HG03135 (cell line): ENCODE measurements at regions not wholly inside any gene's neighbourhood (a gene's known extent, or its start where the extent isn't known, plus 50 kb on each side); places are given as distances from the start of the nearest gene placed in this dataset.
"Not testable (repeated sequence)": the region's sequence is repeated elsewhere in the genome, so short reads cannot be mapped to it uniquely, and the experiment has no call there.

Experiments used
- ATAC-seq: cut with Tn5 transposase; IDR thresholded peaks from one replicate; pipeline ENCODE4 v1.9.1; 2021; ENCODE audit warnings: mild to moderate bottlenecking, moderate library complexity; ENCODE audit not compliant: unreplicated experiment

- no peak for ATAC-seq
Observed at GRCh38 chr10:45518741-45519140, 144.7 kb downstream of the ALOX5 start.

- no peak for ATAC-seq
Observed at GRCh38 chr10:45515630-45516029, 141.6 kb downstream of the ALOX5 start.

- no peak for ATAC-seq
Observed at GRCh38 chr10:45514291-45515270, 140.6 kb downstream of the ALOX5 start.

GRCh38 chr10:45513551-45513950 lies 139.5 kb downstream of the ALOX5 start:
- no peak for ATAC-seq

- not testable (repeated sequence) for ATAC-seq
Observed at GRCh38 chr10:45511926-45512325, 137.9 kb downstream of the ALOX5 start.

DNA sequence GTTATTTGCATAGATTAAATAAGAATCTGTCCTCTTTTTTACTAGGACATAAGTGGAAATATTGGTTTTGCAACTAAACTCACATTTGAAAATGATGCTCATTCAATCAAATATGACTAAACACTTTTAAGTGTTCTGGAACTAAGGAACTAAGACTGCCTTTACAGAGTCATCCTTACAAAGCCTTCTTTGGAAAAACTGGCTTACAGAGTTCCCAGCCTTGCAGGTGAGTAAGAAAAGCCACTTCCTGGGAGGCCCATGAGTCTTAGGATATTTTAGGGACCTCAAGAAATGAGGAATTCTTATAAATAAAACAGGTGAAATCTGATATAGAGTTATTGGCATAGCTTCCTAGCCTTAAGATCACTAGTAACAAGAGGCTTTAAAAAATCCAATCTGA lies 135.5 kb downstream of the ALOX5 start:
- no peak for ATAC-seq

DNA sequence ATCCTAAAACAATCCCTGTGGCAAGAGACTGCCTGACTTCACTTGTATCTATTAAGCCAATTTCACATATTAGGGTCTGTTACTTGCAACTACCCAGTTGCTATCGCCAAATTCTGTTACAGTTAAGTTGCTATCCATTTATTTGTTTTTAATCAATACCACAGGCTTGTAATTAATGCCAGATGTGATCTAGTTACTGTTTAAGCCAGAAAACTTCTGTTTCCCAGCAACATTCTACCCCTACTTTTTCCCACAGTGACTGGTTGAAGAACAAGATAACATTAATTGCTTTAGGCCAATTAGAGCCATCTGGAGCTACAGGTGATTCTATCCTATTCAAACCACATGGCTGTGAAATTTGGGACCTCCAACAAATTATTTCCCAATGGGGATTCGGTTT lies 131.3 kb downstream of the ALOX5 start:
- ATAC-seq = no peak

DNA sequence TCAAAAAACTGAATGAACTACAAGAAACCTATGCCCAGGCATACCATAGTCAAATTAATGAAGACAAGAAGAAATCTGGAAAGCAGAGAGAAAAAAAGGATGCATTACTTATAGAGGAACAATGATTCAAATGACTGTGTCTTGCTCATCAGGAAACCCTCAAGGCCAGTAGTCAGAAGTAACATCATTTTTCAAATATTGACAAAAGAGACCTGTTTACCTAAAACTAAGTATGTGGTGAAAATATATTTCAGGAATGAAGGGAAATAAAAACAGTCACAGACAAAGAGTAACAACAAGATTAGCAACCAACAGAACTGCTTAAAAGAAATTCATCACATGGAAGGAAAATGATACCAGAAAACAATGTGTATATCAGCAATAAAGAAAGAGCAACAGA lies 128.4 kb downstream of the ALOX5 start:
- ATAC-seq = no peak

DNA sequence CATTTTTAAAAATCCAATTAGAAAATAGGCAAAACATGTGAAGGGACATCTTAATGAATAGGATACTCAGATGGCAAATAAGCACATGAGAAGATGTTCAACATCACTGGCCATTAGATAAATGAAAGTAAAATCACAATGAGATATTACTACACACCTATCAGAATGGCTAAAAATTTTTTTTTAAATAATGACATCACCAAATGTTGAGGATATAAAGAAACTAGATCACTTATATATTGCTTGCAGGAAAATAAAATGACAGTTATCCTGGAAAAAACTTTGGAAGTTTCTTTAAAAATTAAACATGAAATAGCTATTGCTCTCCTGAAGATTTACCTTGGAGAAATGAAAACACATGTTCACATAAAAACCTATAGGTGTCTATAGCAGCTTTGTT lies 127.8 kb downstream of the ALOX5 start:
- no peak for ATAC-seq

DNA sequence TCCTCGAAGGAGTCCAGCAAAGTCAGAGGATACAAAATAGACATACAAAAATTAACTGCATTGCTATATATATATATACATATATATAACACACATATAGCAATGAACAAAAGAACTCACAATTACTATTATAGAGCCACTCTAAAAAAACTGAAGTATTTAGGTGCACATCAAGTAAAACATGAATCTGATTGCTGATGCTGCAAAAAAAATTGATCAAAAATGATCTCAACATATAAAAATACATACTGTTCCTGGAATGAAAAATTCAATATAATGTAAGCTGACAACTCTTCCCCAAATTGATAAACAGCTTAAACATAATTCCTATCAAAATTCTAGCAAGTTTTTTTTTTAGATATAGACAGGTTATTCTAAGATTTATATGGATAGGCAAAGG lies 126.8 kb downstream of the ALOX5 start:
- no peak for ATAC-seq

DNA sequence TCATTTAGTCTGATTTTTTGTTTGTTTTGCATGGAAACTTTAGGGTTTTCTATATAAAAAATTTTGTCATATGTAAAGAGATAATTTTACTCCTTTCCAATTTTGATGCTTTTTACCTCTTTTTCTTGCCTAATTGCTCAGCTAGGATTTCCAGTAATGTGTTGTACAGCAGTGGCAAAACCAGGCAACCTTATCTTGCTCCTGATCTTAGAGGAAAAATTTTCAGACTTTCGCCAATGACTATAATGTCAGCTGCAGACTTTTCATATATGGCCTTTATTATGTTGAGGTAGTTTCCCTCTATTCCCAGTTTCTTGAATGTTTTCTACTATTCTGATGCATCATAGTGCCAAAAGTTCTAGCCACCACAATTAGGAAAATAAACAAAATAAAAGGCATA lies 126.3 kb downstream of the ALOX5 start:
- no peak for ATAC-seq

- no peak for ATAC-seq
Observed at GRCh38 chr10:45495438-45496152, 121.6 kb downstream of the ALOX5 start.
